NB4 (cell line): ENCODE measurements at regions not wholly inside any gene's neighbourhood (a gene's known extent, or its start where the extent isn't known, plus 50 kb on each side); places are given as distances from the start of the nearest gene placed in this dataset.

Experiments used
- MYC ChIP-seq: IDR thresholded peaks from 2 replicates; pipeline ENCODE4 v1.6.1; 2011; ENCODE audit warnings: low read depth, low read length
- POLR2A ChIP-seq: IDR thresholded peaks from 2 replicates; pipeline ENCODE4 v1.6.1; 2011; ENCODE audit warnings: mild to moderate bottlenecking; ENCODE audit not compliant: insufficient read length; ENCODE audit errors: extremely low read depth
- TF ChIP-seq, protein P1 (sequence below): IDR thresholded peaks from one replicate; pipeline ENCODE4 v1.5.1; 2012; ENCODE audit warnings: low read depth, low read length
- TF ChIP-seq, protein P2 (sequence below): IDR thresholded peaks from 2 replicates; pipeline ENCODE4 v1.6.1; 2011; ENCODE audit warnings: low read depth, low read length

- TF ChIP-seq POLR2A (no peak), MYC (no peak)
- TF ChIP-seq, protein P1, sequence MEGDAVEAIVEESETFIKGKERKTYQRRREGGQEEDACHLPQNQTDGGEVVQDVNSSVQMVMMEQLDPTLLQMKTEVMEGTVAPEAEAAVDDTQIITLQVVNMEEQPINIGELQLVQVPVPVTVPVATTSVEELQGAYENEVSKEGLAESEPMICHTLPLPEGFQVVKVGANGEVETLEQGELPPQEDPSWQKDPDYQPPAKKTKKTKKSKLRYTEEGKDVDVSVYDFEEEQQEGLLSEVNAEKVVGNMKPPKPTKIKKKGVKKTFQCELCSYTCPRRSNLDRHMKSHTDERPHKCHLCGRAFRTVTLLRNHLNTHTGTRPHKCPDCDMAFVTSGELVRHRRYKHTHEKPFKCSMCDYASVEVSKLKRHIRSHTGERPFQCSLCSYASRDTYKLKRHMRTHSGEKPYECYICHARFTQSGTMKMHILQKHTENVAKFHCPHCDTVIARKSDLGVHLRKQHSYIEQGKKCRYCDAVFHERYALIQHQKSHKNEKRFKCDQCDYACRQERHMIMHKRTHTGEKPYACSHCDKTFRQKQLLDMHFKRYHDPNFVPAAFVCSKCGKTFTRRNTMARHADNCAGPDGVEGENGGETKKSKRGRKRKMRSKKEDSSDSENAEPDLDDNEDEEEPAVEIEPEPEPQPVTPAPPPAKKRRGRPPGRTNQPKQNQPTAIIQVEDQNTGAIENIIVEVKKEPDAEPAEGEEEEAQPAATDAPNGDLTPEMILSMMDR, result no peak
- TF ChIP-seq, protein P2, sequence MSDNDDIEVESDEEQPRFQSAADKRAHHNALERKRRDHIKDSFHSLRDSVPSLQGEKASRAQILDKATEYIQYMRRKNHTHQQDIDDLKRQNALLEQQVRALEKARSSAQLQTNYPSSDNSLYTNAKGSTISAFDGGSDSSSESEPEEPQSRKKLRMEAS, result no peak
Observed at GRCh38 chr4:111540671-111541070, 604.6 kb upstream of the FAM241A start.
